A673 (cell line): ENCODE measurements at regions not wholly inside any gene's neighbourhood (a gene's known extent, or its start where the extent isn't known, plus 50 kb on each side); places are given as distances from the start of the nearest gene placed in this dataset.
"Not testable (repeated sequence)": the region's sequence is repeated elsewhere in the genome, so short reads cannot be mapped to it uniquely, and the experiment has no call there.

Experiments
- BruUV-seq: library from RNA; stranded (reverse); fragments of 400-500 nt; replicated peaks from 2 replicates; lab custom pipeline; 2021; lab: Mats Ljungman, UMichigan
- CTCF ChIA-PET: fragments of 300-600 bp; sonication (Branson Sonifier 250); formaldehyde crosslinking; loops from one replicate; lab custom pipeline; 2022; ENCODE audit warnings: antibody characterized with exemption; lab: Charles Lee
- POLR2A ChIA-PET: fragments of 300-600 bp; sonication (Branson Sonifier 250); formaldehyde crosslinking; loops from one replicate; lab custom pipeline; 2022; ENCODE audit warnings: antibody characterized with exemption; ENCODE audit not compliant: low non-redundant PET; lab: Charles Lee
- DNase-seq: peaks from one replicate; pipeline ENCODE4 v3.0.0-alpha.2; 2015; ENCODE audit warnings: low spot score
- H3K27ac ChIP-seq: fragments of 200-600 bp; sonication (generic); 2 replicates; pipeline ENCODE4 v1.5.1; 2016; ENCODE audit warnings: mixed run types, low read depth, mild to moderate bottlenecking, mixed read lengths, antibody characterized with exemption, low read length; ENCODE audit not compliant: poor library complexity, severe bottlenecking
- H3K27me3 ChIP-seq: fragments of 200-600 bp; sonication (generic); replicated peaks from 2 replicates; pipeline ENCODE4 v1.6.1; 2017; ENCODE audit warnings: mixed run types, low read depth, mild to moderate bottlenecking, mixed read lengths, antibody characterized with exemption, low read length; ENCODE audit not compliant: insufficient read depth, poor library complexity
- H3K36me3 ChIP-seq: fragments of 200-600 bp; sonication (generic); 2 replicates; pipeline ENCODE4 v1.6.1; 2016; ENCODE audit warnings: mixed run types, mild to moderate bottlenecking, mixed read lengths, antibody characterized with exemption, low read length; ENCODE audit not compliant: insufficient read depth, poor library complexity, severe bottlenecking
- H3K4me1 ChIP-seq: fragments of 200-600 bp; sonication (generic); 2 replicates; pipeline ENCODE4 v1.6.1; 2017; ENCODE audit warnings: mixed run types, mild to moderate bottlenecking, mixed read lengths, antibody characterized with exemption, low read length; ENCODE audit not compliant: insufficient read depth, poor library complexity, severe bottlenecking
- H3K4me3 ChIP-seq: fragments of 200-600 bp; sonication (generic); 2 replicates; pipeline ENCODE4 v1.5.1; 2016; ENCODE audit warnings: low read depth, mixed run types, mild to moderate bottlenecking, mixed read lengths, low read length; ENCODE audit not compliant: poor library complexity, severe bottlenecking
- H3K9me3 ChIP-seq: fragments of 200-600 bp; sonication (generic); 2 replicates; pipeline ENCODE4 v1.6.1; 2016; ENCODE audit warnings: mixed run types, low read depth, mild to moderate bottlenecking, mixed read lengths, antibody characterized with exemption, low read length; ENCODE audit not compliant: poor library complexity, severe bottlenecking
- intact Hi-C: fragments of 100-400 bp; cut with micrococcal nuclease; formaldehyde crosslinking; loops from one replicate; pipeline ENCODE4 v1.10.0; 2022; ENCODE audit not compliant: unreplicated experiment

DNA sequence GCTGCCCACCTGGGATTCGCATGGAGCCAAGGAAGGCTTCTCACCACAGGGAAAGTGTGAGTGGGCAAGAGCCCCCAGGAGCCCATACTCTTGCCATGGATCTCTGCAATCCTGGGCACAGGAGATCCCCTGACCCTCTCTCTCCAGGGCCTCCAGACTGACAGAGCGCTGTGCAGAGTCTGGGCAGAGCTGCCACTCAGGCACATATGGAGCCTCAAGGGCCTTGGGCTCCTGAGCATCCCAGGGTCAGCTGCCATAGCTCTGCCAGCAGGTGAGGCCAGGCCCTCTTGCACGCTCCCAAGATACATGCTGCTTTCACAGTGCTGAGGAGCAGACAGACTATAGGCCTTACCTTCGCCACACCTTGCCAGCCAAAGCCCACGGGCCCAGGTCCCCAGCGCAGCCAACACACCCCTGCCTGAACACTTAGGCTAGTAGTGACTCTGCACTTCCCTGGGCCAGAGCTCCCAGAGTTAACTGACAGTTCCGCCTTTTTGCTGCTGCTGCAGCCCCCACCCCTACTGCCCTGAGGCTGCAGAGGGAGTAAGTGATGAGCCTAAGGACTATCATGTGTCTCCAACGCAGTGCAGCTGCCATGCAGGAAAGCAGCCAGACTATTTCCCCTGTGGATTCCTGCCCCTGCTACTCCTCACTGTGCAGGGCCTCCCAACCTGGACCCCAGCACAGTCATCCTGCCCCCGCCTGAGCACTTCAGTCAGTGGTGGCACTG, 323.2 kb downstream of the SPATA31A1 start:
- CTCF ChIA-PET, DNase-seq, POLR2A ChIA-PET, H3K27ac ChIP-seq, H3K9me3 ChIP-seq, H3K36me3 ChIP-seq, BruUV-seq, H3K27me3 ChIP-seq, H3K4me1 ChIP-seq, intact Hi-C loops, H3K4me3 ChIP-seq: not testable (repeated sequence)

DNA sequence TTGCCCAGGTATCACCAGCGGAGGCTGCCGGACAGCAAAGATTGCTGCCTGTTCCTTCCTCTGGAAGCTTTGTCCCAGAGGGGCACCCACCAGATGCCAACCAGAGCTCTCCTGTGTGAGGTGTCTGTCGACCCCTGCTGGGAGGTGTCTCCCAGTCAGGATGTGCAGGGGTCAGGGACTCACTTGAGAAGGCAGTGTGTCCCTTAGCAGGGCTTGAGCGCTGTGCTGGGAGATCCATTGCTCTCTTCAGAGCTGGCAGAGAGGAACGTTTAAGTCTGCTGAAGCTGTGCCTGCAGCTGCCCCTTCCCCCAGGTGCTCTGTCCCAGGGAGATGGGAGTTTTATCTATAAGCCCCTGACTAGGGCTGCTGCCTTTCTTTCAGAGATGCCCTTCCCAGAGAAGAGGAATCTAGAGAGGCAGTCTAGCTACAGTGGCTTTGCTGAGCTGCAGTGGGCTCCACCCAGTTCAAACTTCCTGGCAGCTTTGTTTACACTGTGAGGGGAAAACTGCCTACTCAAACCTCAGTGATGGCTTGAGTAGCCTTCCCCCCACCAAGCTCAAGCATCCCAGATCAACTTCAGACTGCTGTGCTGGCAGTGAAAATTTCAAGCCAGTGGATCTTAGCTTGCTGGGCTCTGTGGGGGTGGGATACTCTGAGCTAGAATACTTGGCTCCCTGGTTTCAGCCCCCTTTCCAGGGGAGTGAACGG, 325.4 kb downstream of the SPATA31A1 start:
- H3K9me3 ChIP-seq, CTCF ChIA-PET, POLR2A ChIA-PET, DNase-seq, H3K27ac ChIP-seq, BruUV-seq, intact Hi-C loops, H3K36me3 ChIP-seq, H3K4me1 ChIP-seq, H3K4me3 ChIP-seq, H3K27me3 ChIP-seq: not testable (repeated sequence)

DNA sequence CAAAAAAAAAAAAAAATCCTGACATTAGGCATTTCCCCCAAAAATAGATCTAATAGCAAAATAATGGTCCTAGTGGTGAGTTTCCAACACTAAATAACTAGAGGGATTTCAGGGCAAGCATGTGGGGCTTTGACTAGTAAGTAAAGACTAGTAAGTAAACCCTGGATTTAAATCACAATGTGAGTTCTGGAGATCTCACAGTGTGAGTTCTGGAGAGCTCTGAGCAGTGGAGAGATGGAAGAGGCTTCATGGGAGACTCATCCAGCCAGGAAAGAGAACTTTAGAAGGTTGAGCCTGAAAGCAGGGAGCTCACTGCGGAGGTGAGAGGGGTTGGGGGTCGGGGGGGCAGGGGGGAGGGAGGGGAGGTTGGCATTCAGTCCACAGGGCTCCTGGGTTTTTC, 373.4 kb downstream of the SPATA31A1 start:
- H3K4me3 ChIP-seq, H3K36me3 ChIP-seq, BruUV-seq, H3K27me3 ChIP-seq, POLR2A ChIA-PET, H3K9me3 ChIP-seq, H3K27ac ChIP-seq, H3K4me1 ChIP-seq, DNase-seq, intact Hi-C loops, CTCF ChIA-PET: not testable (repeated sequence)

DNA sequence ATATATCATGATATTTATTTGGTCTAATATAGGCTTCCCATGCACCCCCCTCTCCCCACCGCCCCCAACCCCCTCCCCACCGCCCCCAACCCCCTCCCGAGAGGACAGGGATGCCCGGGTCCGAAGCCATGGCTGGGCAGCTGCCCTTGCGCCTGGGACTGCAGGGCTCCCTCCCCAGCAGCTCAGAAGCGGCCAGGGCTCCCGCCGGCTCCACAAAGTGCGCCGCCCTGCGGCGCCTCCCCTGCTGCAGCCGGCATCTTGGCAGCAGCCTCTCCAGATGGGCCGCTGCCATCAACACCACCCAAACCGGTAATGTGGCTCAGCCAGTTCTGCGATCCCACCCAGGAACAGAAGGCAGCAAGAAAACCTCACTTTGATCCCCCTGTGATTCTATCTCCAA, 389.4 kb downstream of the SPATA31A1 start:
- intact Hi-C loops, H3K27me3 ChIP-seq, H3K4me3 ChIP-seq, H3K27ac ChIP-seq, POLR2A ChIA-PET, H3K9me3 ChIP-seq, DNase-seq, H3K4me1 ChIP-seq, H3K36me3 ChIP-seq, CTCF ChIA-PET, BruUV-seq: not testable (repeated sequence)

DNA sequence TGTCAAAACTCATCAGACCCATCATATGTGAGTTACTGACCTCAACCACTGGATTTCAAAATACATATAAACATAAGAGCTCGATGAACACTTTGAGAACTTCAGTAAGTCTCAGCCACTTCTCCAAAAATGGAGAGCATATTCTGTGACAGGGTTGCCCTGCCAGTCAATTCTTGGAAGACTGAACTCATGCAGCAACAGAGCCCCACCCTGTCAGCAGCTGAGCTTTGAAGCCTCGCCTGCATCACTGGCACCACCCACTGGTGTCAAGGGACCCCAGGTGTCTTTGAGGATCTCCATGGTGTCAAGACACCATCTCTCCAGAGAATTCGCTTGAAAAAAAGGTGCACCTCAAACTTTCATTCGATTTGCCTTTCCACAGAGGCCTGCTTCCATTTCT, 420.1 kb downstream of the SPATA31A1 start:
- H3K4me3 ChIP-seq, DNase-seq, H3K36me3 ChIP-seq, H3K27me3 ChIP-seq, intact Hi-C loops, H3K4me1 ChIP-seq, H3K9me3 ChIP-seq, BruUV-seq, POLR2A ChIA-PET, CTCF ChIA-PET, H3K27ac ChIP-seq: not testable (repeated sequence)

DNA sequence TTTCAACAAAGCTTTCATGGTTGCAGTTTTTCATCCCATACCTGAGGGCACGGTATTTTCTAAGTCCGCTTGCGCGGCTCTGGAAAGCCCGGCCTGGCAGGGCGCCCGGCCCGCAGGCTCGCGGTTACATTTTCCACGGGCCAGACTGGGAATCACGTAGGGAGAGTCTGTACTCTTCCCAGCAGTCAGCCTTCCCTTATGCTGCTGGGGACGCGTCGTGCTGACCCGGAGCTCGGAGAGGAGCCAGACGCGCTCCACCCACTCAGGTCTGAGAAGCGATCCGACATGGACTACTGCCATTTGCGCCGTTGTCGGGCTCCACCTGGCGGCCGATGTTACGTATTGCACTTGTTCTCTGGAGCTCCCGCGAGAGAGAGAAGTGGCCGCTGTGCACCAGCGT, 435.9 kb downstream of the SPATA31A1 start:
- H3K27me3 ChIP-seq, H3K4me1 ChIP-seq, H3K9me3 ChIP-seq, DNase-seq, H3K36me3 ChIP-seq, H3K27ac ChIP-seq, BruUV-seq, CTCF ChIA-PET, intact Hi-C loops, POLR2A ChIA-PET, H3K4me3 ChIP-seq: not testable (repeated sequence)

DNA sequence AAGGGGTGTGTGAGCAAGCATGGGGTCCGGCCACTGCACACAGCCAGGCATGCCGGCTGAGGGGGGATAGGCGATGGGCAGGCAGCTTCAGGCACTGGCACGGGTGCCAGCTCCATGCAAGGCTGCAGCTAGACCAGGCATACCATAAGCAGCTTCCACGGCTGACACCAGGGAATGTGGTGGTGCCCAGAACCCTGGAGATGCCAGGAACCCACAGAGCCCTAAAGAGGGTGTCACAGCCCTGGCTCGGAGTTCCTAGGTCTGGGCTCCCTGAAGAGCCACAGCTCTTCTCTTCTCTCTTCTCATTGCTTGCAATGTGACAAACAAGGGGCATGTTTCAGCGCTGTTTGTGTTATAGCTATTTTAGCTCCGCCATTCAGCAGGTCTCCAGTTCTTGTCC, 442.5 kb downstream of the SPATA31A1 start:
- H3K4me3 ChIP-seq, POLR2A ChIA-PET, intact Hi-C loops, BruUV-seq, H3K9me3 ChIP-seq, H3K27me3 ChIP-seq, H3K27ac ChIP-seq, H3K36me3 ChIP-seq, H3K4me1 ChIP-seq, CTCF ChIA-PET, DNase-seq: not testable (repeated sequence)
